SK-N-SH treated with all-trans-retinoic acid at 6 μM for 48 hours (cell line): ENCODE measurements at regions not wholly inside any gene's neighbourhood (a gene's known extent, or its start where the extent isn't known, plus 50 kb on each side); places are given as distances from the start of the nearest gene placed in this dataset.
"Not testable (repeated sequence)": the region's sequence is repeated elsewhere in the genome, so short reads cannot be mapped to it uniquely, and the experiment has no call there.

Experiments
- ATAC-seq: fragments of 200-7000 bp; cut with Tn5 transposase; 3 replicates; pipeline ENCODE4 v1.9.1; 2020; ENCODE audit warnings: mild to moderate bottlenecking, moderate library complexity
- ARNTL ChIP-seq: fragments of 450-650 bp; formaldehyde crosslinking; IDR thresholded peaks from 2 replicates; pipeline ENCODE4 v1.5.0; 2020; ENCODE audit warnings: low read depth, mild to moderate bottlenecking, moderate library complexity, borderline replicate concordance
- CSDC2 ChIP-seq: fragments of 250-450 bp; sonication (Bioruptor Pico); IDR thresholded peaks from 2 replicates; pipeline ENCODE4 v1.5.0; 2020; ENCODE audit warnings: mild to moderate bottlenecking, moderate library complexity
- GLIS3 ChIP-seq: fragments of 250-450 bp; sonication (Bioruptor Pico); IDR thresholded peaks from 2 replicates; pipeline ENCODE4 v1.5.0; 2020; ENCODE audit warnings: mild to moderate bottlenecking, moderate library complexity
- ISL1 ChIP-seq: fragments of 250-450 bp; sonication (Bioruptor Pico); IDR thresholded peaks from 2 replicates; pipeline ENCODE4 v2.1.2; 2022; ENCODE audit warnings: mild to moderate bottlenecking, moderate library complexity
- OSR1 ChIP-seq: fragments of 250-450 bp; sonication (Bioruptor Pico); IDR thresholded peaks from 2 replicates; pipeline ENCODE4 v1.8.0; 2022; ENCODE audit warnings: moderate library complexity, mild to moderate bottlenecking, inconsistent platforms
- PPARA ChIP-seq: fragments of 250-450 bp; sonication (Bioruptor Pico); IDR thresholded peaks from 2 replicates; pipeline ENCODE4 v1.5.0; 2020; ENCODE audit warnings: mild to moderate bottlenecking, borderline replicate concordance
- RARB ChIP-seq: fragments of 250-450 bp; sonication (Bioruptor Pico); IDR thresholded peaks from 2 replicates; pipeline ENCODE4 v1.8.0; 2021; ENCODE audit warnings: mild to moderate bottlenecking, moderate library complexity
- SNAI2 ChIP-seq: fragments of 250-450 bp; sonication (Bioruptor Pico); IDR thresholded peaks from 2 replicates; pipeline ENCODE4 v1.5.0; 2020; ENCODE audit warnings: mild to moderate bottlenecking, moderate library complexity
- TCF4 ChIP-seq: fragments of 250-450 bp; sonication (Bioruptor Pico); IDR thresholded peaks from 2 replicates; pipeline ENCODE4 v1.8.0; 2021; ENCODE audit warnings: mild to moderate bottlenecking, moderate library complexity, borderline replicate concordance
- TOX ChIP-seq: fragments of 250-450 bp; sonication (Bioruptor Pico); IDR thresholded peaks from 2 replicates; pipeline ENCODE4 v1.8.0; 2021; ENCODE audit warnings: mild to moderate bottlenecking, moderate library complexity, borderline replicate concordance
- ZC3H10 ChIP-seq: fragments of 250-450 bp; sonication (Bioruptor Pico); IDR thresholded peaks from 2 replicates; pipeline ENCODE4 v1.5.1; 2021; ENCODE audit warnings: mild to moderate bottlenecking, moderate library complexity
- ZFP3 ChIP-seq: fragments of 250-450 bp; sonication (Bioruptor Pico); IDR thresholded peaks from 2 replicates; pipeline ENCODE4 v1.5.0; 2020; ENCODE audit warnings: mild to moderate bottlenecking, moderate library complexity
- ZFP30 ChIP-seq: fragments of 450-650 bp; formaldehyde crosslinking; IDR thresholded peaks from 2 replicates; pipeline ENCODE4 v1.5.0; 2022; ENCODE audit warnings: mild to moderate bottlenecking, moderate library complexity
- ZNF565 ChIP-seq: fragments of 450-650 bp; formaldehyde crosslinking; conservative IDR thresholded peaks from 2 replicates; pipeline ENCODE4 v1.5.0; 2020; ENCODE audit warnings: low read depth, mild to moderate bottlenecking, moderate library complexity
- ZNF70 ChIP-seq: fragments of 450-650 bp; formaldehyde crosslinking; IDR thresholded peaks from 2 replicates; pipeline ENCODE4 v1.5.0; 2020; ENCODE audit warnings: mild to moderate bottlenecking, moderate library complexity
- ZNF8 ChIP-seq: fragments of 450-650 bp; formaldehyde crosslinking; IDR thresholded peaks from 2 replicates; pipeline ENCODE4 v1.5.0; 2020; ENCODE audit warnings: mild to moderate bottlenecking, moderate library complexity
- TF ChIP-seq, protein P1 (sequence below): fragments of 250-450 bp; sonication (Bioruptor Pico); IDR thresholded peaks from 2 replicates; pipeline ENCODE4 v1.8.0; 2021; ENCODE audit warnings: low read depth, mild to moderate bottlenecking, moderate library complexity, borderline replicate concordance
- TF ChIP-seq, protein P2 (sequence below): fragments of 250-450 bp; sonication (Bioruptor Pico); IDR thresholded peaks from 2 replicates; pipeline ENCODE4 v1.5.1; 2021; ENCODE audit warnings: mild to moderate bottlenecking, moderate library complexity
- TF ChIP-seq, protein P3 (sequence below): fragments of 250-450 bp; sonication (Bioruptor Pico); IDR thresholded peaks from 2 replicates; pipeline ENCODE4 v1.5.1; 2020; ENCODE audit warnings: low read depth, mild to moderate bottlenecking, moderate library complexity
- TF ChIP-seq, protein P4 (sequence below): fragments of 250-450 bp; sonication (Bioruptor Pico); IDR thresholded peaks from 2 replicates; pipeline ENCODE4 v1.5.0; 2020; ENCODE audit warnings: mild to moderate bottlenecking, moderate library complexity

DNA sequence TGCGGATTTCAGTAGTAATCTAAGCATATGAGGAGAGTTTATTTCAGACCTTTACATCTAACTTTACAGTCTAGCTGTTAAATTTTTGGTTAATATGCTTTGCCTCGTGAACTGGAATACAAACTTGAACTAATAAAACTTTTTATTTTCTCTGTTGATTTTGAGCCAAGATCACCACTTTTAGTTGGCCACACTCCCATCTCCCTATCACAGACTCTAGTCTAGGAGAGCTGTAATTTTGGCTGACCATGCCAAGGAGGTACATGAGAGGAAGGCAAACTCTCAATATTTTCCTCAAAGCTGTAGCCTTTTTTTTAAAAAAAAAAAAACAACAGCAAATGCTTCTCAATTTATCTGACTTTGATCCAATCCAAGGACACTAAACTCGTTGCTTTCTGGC lies 597.5 kb upstream of the PCDH7 start:
- no peak for ATAC-seq
- TF ChIP-seq CSDC2 (CRISPR knock-in tag) (no peak), PPARA (no peak), ISL1 (CRISPR knock-in tag) (no peak), ZC3H10 (no peak), ZFP30 (CRISPR knock-in tag) (no peak), TOX (no peak), RARB (CRISPR knock-in tag) (no peak), ARNTL (CRISPR knock-in tag) (no peak), GLIS3 (CRISPR knock-in tag) (no peak), SNAI2 (CRISPR knock-in tag) (no peak), ZNF8 (CRISPR knock-in tag) (no peak), ZNF70 (CRISPR knock-in tag) (no peak), ZNF565 (no peak), TCF4 (CRISPR knock-in tag) (no peak)
- TF ChIP-seq, protein P1, sequence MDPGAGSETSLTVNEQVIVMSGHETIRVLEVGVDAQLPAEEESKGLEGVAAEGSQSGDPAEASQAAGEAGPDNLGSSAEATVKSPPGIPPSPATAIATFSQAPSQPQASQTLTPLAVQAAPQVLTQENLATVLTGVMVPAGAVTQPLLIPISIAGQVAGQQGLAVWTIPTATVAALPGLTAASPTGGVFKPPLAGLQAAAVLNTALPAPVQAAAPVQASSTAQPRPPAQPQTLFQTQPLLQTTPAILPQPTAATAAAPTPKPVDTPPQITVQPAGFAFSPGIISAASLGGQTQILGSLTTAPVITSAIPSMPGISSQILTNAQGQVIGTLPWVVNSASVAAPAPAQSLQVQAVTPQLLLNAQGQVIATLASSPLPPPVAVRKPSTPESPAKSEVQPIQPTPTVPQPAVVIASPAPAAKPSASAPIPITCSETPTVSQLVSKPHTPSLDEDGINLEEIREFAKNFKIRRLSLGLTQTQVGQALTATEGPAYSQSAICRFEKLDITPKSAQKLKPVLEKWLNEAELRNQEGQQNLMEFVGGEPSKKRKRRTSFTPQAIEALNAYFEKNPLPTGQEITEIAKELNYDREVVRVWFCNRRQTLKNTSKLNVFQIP (CRISPR knock-in tag): no peak
- TF ChIP-seq, protein P2, sequence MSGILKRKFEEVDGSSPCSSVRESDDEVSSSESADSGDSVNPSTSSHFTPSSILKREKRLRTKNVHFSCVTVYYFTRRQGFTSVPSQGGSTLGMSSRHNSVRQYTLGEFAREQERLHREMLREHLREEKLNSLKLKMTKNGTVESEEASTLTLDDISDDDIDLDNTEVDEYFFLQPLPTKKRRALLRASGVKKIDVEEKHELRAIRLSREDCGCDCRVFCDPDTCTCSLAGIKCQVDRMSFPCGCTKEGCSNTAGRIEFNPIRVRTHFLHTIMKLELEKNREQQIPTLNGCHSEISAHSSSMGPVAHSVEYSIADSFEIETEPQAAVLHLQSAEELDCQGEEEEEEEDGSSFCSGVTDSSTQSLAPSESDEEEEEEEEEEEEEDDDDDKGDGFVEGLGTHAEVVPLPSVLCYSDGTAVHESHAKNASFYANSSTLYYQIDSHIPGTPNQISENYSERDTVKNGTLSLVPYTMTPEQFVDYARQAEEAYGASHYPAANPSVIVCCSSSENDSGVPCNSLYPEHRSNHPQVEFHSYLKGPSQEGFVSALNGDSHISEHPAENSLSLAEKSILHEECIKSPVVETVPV (CRISPR knock-in tag): no peak

GRCh38 chr4:30124621-30125020 lies 595.5 kb upstream of the PCDH7 start:
- ATAC-seq: not testable (repeated sequence)

DNA sequence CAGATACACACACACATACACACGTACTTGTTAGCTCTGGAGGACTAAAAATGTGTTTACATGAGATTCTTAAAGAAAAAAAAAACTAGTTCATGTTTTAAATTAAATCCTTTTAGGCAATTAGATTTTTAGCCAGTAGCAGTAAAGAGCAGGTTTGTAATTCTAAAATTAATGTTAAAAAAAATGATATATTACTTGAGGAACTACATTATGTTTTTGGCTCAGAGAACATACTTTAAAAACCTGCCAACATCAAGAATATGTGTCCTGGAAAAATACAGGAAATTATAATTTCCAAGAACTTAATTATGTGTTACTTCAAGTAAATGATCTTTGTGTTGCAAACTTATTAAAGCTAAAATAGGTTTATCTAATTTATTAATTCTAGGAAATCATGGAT lies 594.3 kb upstream of the PCDH7 start:
- no peak for TF ChIP-seq TCF4 (CRISPR knock-in tag)
- TF ChIP-seq ZNF70 (CRISPR knock-in tag): no peak
- TF ChIP-seq, protein P3, sequence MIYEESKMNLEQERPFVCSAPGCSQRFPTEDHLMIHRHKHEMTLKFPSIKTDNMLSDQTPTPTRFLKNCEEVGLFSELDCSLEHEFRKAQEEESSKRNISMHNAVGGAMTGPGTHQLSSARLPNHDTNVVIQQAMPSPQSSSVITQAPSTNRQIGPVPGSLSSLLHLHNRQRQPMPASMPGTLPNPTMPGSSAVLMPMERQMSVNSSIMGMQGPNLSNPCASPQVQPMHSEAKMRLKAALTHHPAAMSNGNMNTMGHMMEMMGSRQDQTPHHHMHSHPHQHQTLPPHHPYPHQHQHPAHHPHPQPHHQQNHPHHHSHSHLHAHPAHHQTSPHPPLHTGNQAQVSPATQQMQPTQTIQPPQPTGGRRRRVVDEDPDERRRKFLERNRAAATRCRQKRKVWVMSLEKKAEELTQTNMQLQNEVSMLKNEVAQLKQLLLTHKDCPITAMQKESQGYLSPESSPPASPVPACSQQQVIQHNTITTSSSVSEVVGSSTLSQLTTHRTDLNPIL: no peak
- no peak for TF ChIP-seq TOX
- TF ChIP-seq ZNF565: no peak
- TF ChIP-seq, all 23 proteins: peak for 0
- ATAC-seq: no peak

GRCh38 chr4:30126351-30126750 lies 593.8 kb upstream of the PCDH7 start:
- ATAC-seq: no peak
- TF ChIP-seq ZFP3 (CRISPR knock-in tag) (no peak), SNAI2 (CRISPR knock-in tag) (no peak), ZC3H10 (no peak), OSR1 (no peak), ARNTL (CRISPR knock-in tag) (no peak), PPARA (no peak), ISL1 (CRISPR knock-in tag) (no peak), ZFP30 (CRISPR knock-in tag) (no peak), TOX (no peak), GLIS3 (CRISPR knock-in tag) (no peak)
- TF ChIP-seq, protein P2 (CRISPR knock-in tag): no peak
- TF ChIP-seq, protein P4, sequence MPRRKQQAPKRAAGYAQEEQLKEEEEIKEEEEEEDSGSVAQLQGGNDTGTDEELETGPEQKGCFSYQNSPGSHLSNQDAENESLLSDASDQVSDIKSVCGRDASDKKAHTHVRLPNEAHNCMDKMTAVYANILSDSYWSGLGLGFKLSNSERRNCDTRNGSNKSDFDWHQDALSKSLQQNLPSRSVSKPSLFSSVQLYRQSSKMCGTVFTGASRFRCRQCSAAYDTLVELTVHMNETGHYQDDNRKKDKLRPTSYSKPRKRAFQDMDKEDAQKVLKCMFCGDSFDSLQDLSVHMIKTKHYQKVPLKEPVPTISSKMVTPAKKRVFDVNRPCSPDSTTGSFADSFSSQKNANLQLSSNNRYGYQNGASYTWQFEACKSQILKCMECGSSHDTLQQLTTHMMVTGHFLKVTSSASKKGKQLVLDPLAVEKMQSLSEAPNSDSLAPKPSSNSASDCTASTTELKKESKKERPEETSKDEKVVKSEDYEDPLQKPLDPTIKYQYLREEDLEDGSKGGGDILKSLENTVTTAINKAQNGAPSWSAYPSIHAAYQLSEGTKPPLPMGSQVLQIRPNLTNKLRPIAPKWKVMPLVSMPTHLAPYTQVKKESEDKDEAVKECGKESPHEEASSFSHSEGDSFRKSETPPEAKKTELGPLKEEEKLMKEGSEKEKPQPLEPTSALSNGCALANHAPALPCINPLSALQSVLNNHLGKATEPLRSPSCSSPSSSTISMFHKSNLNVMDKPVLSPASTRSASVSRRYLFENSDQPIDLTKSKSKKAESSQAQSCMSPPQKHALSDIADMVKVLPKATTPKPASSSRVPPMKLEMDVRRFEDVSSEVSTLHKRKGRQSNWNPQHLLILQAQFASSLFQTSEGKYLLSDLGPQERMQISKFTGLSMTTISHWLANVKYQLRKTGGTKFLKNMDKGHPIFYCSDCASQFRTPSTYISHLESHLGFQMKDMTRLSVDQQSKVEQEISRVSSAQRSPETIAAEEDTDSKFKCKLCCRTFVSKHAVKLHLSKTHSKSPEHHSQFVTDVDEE (CRISPR knock-in tag): no peak
- TF ChIP-seq, all 23 proteins: peak for 0

DNA sequence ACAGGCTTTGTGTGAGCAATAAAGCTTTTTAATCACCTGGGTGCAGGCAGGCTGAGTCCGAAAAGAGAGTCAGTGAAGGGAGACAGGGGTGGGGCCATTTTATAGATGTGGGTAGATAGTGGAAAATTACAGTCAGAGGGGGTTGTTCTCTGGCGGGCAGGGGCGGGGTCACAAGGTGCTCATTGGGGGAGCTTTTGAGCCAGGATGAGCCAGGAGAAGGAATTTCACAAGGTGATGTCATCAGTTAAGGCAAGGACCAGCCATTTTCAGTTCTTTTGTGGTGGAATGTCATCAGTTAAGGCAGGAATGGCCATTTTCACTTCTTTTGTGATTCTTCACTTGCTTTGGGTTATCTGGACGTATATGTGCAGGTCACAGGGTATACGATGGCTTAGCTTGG lies 571.3 kb upstream of the PCDH7 start:
- ATAC-seq: not testable (repeated sequence)

DNA sequence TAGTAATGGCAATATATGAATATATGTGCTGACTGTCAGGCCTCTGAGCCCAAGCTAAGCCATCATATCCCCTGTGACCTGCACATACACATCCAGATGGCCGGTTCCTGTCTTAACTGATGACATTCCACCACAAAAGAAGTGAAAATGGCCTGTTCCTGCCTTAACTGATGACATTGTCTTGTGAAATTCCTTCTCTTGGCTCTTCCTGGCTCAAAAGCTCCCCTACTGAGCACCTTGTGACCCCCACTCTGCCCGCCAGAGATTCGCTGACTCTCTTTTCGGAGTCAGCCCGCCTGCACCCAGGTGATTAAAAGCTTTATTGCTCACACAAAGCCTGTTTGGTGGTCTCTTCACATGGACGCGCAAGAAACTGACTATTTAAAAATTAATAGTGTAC lies 570.6 kb upstream of the PCDH7 start:
- ATAC-seq: not testable (repeated sequence)
